GM20000 (cell line): ENCODE measurements at regions not wholly inside any gene's neighbourhood (a gene's known extent, or its start where the extent isn't known, plus 50 kb on each side); places are given as distances from the start of the nearest gene placed in this dataset.

Source experiments
- DNase-seq: peaks from one replicate; pipeline ENCODE4 v3.0.0; 2012; ENCODE audit warnings: low spot score
- CTCF ChIP-seq: IDR thresholded peaks from 2 replicates; pipeline ENCODE4 v1.5.1; 2012; ENCODE audit warnings: mild to moderate bottlenecking, control low read depth; ENCODE audit errors: extremely low read depth, missing control alignments

- no peak for DNase-seq
- no peak for TF ChIP-seq CTCF
Observed at GRCh38 chr11:91653079-91653754, 571.4 kb upstream of the FAT3 start.

- no peak for DNase-seq
- TF ChIP-seq CTCF = no peak
Observed at GRCh38 chr11:91650802-91651201, 573.8 kb upstream of the FAT3 start.

- no peak for TF ChIP-seq CTCF
- DNase-seq = no peak
Observed at GRCh38 chr11:91641153-91641552, 583.5 kb upstream of the FAT3 start.

- no peak for DNase-seq
- no peak for TF ChIP-seq CTCF
Observed at GRCh38 chr11:91639359-91639758, 585.3 kb upstream of the FAT3 start.

GRCh38 chr11:91630916-91631673, 593.5 kb upstream of the FAT3 start:
- DNase-seq = no peak
- no peak for TF ChIP-seq CTCF

GRCh38 chr11:91625495-91625894, 599.1 kb upstream of the FAT3 start:
- no peak for DNase-seq
- no peak for TF ChIP-seq CTCF

GRCh38 chr11:91624021-91624420, 600.6 kb upstream of the FAT3 start:
- DNase-seq = no peak
- no peak for TF ChIP-seq CTCF
